GM21360 (cell line): ENCODE measurements at regions not wholly inside any gene's neighbourhood (a gene's known extent, or its start where the extent isn't known, plus 50 kb on each side); places are given as distances from the start of the nearest gene placed in this dataset.
"Not testable (repeated sequence)": the region's sequence is repeated elsewhere in the genome, so short reads cannot be mapped to it uniquely, and the experiment has no call there.

ENCODE experiments used
- ATAC-seq: cut with Tn5 transposase; IDR thresholded peaks from one replicate; pipeline ENCODE4 v1.9.1; 2021; ENCODE audit warnings: mild to moderate bottlenecking, moderate library complexity; ENCODE audit not compliant: unreplicated experiment

- ATAC-seq, result no peak
Observed at GRCh38 chr2:51778806-51779205, 746.9 kb upstream of the NRXN1 start.

- not testable (repeated sequence) for ATAC-seq
Observed at GRCh38 chr2:51774606-51775005, 742.7 kb upstream of the NRXN1 start.

- ATAC-seq, result no peak
Observed at GRCh38 chr2:51760441-51760840, 728.5 kb upstream of the NRXN1 start.

GRCh38 chr2:51758081-51758480 lies 726.1 kb upstream of the NRXN1 start:
- ATAC-seq, result no peak

GRCh38 chr2:51734115-51734514 lies 702.2 kb upstream of the NRXN1 start:
- no peak for ATAC-seq

- no peak for ATAC-seq
Observed at GRCh38 chr2:51723691-51724090, 691.8 kb upstream of the NRXN1 start.

GRCh38 chr2:51722311-51722710 lies 690.4 kb upstream of the NRXN1 start:
- ATAC-seq, result no peak

- no peak for ATAC-seq
Observed at GRCh38 chr2:51720826-51721225, 688.9 kb upstream of the NRXN1 start.

GRCh38 chr2:51718881-51719280 lies 686.9 kb upstream of the NRXN1 start:
- no peak for ATAC-seq

- ATAC-seq, result no peak
Observed at GRCh38 chr2:51717312-51717711, 685.4 kb upstream of the NRXN1 start.

- ATAC-seq, result no peak
Observed at GRCh38 chr2:51711766-51712165, 679.8 kb upstream of the NRXN1 start.

- no peak for ATAC-seq
Observed at GRCh38 chr2:51710222-51710621, 678.3 kb upstream of the NRXN1 start.

GRCh38 chr2:51707625-51708024 lies 675.7 kb upstream of the NRXN1 start:
- ATAC-seq, result no peak

- ATAC-seq, result no peak
Observed at GRCh38 chr2:51706220-51706619, 674.3 kb upstream of the NRXN1 start.

GRCh38 chr2:51705417-51705816 lies 673.5 kb upstream of the NRXN1 start:
- ATAC-seq, result no peak

- no peak for ATAC-seq
Observed at GRCh38 chr2:51698021-51698420, 666.1 kb upstream of the NRXN1 start.

- ATAC-seq, result no peak
Observed at GRCh38 chr2:51697095-51697494, 665.2 kb upstream of the NRXN1 start.

- ATAC-seq, result no peak
Observed at GRCh38 chr2:51695531-51695930, 663.6 kb upstream of the NRXN1 start.

- ATAC-seq, result no peak
Observed at GRCh38 chr2:51693640-51694039, 661.7 kb upstream of the NRXN1 start.

GRCh38 chr2:51681854-51682253 lies 649.9 kb upstream of the NRXN1 start:
- no peak for ATAC-seq

GRCh38 chr2:51673628-51674027 lies 641.7 kb upstream of the NRXN1 start:
- no peak for ATAC-seq

- no peak for ATAC-seq
Observed at GRCh38 chr2:51667679-51668078, 635.7 kb upstream of the NRXN1 start.

- ATAC-seq, result no peak
Observed at GRCh38 chr2:51662187-51662586, 630.3 kb upstream of the NRXN1 start.

GRCh38 chr2:51657849-51658248 lies 625.9 kb upstream of the NRXN1 start:
- ATAC-seq, result no peak
